Amniotic stem cell (primary cell): ENCODE measurements at regions not wholly inside any gene's neighbourhood (a gene's known extent, or its start where the extent isn't known, plus 50 kb on each side); places are given as distances from the start of the nearest gene placed in this dataset.

ENCODE experiments used
- DNase-seq: peaks from one replicate; lab custom pipeline; 2025; lab: John Stamatoyannopoulos, UW

DNA sequence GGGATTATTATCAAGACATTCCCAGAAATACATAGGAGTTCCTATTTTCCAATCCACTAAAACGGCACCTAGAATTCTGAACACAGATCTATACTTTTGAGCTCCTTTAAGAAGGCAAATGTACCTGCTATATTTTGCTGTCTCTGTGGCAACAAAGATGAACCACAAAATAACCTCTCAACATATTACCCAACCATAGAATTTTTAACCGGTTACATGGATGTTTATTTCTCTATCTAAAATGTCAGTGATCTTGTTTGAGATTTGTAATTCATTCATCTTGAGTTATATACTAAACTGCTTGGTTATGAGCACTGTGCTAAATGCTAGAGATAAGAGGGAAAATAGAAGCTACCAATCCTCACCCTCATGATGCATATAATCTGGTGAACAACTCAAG lies 117.5 kb upstream of the HMGCLL1 start:
- DNase-seq: no peak

DNA sequence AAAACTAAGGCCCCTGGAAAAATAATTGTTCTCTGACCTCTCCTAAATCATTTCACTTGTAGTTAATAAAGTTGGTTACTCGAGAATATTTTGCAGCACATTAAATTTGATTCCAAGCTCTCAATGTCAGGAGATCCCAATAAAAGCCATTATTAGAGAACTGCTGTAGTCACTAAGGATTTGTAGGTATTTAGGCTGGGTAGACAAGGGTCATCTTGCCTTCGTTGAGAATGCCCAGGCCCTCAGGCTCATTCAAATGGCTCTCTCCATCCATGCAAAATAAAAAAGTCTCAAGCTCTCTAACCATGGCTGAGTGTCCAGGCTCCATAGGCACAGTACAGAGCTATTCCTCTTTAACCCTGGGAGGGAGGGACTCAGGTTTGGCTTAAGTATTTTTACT lies 117.0 kb upstream of the HMGCLL1 start:
- no peak for DNase-seq

DNA sequence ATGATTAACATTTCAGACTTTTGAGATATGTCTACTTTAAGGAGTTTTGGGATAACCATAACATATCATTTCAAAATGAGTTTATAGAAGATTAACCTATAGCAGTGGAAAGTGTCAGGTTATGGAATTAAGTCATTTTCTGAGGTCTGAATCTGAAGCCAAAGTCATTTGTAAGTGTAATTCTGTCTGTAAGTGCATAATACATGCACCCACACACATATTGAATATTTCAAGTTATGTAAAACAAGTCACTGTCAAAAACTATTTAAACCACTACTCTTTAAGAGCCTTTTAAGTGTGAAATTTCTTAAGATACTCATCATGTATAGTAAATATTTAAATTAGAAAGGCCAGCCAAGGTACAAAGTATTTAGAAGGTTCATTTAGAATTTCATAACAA lies 115.8 kb upstream of the HMGCLL1 start:
- DNase-seq: no peak

DNA sequence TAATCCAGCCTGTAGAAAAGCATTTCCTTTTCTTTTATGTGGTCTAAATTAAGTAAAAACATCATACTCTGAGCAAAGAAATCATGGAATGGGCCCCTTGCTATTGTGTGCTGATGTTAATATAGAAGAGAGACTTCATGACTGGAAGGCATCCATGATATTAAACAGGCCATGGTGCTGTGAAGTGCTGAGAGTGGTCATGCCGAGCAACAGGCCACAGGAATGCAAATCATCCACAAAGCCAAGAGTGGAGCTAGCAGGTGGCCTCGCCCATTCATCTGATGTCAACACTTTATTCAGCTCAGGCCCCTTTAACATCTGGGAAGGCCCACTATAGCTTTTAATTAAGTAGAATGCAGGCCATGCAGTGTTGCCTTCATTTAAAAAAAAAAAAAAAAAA lies 115.2 kb upstream of the HMGCLL1 start:
- DNase-seq: no peak

DNA sequence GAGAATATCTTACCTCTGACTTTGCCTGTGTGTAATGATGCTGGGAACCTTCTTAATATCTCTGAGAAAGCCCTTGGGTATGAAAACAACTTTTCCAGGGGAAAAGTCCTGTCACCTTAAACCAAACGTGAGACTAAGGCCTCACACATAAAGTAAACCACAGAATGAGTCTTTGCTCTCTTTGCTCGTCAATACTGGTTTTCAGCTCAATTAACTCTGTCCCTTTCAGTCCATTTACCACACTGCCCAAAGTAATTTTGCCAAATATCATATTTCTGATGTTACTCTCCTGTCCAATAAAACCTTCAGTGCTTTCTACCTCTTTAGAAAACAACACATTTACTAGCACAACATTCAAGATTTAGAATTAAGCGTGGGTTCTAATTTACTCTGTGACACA lies 100.5 kb upstream of the HMGCLL1 start:
- DNase-seq: no peak

DNA sequence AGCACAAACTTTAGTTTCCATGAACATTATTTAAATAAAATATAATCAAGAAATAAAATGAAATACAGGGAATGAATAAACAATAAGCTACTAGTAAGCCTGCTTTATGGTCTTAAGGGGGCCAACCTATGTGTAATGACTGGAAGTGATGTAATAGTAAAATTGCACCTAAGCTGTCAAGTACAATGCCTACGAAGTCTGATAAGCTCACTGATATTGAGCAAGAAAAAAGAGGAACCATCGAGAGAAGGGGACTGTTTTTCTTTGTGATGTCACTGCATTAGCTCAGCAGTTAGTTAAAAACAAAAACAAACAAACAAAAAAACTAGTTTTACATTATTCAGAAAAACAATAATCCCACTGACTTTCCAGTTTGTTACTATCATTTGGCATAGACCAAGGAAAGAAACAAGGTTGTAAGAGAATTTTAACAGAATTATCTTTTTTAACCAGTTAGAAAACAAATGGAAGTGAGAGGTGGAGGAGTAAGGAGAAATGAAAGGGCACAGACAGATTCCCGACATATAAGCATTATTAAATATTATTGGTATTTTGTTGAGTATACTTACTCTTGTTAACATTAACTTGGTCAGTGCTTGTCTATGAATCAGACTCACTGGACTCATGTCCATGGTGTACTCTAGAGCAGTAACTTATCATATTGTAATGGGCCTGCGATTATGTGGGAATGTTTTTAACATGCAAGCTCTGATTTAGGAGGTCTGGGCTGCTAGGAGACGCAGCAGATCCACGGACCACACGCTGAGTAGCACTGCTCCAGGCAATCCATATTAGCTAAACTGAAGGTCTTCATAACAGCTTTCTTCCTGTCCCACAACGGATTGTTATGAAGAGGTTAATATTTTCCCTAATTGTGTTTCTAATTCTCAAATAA lies 99.6 kb upstream of the HMGCLL1 start:
- DNase-seq: no peak

DNA sequence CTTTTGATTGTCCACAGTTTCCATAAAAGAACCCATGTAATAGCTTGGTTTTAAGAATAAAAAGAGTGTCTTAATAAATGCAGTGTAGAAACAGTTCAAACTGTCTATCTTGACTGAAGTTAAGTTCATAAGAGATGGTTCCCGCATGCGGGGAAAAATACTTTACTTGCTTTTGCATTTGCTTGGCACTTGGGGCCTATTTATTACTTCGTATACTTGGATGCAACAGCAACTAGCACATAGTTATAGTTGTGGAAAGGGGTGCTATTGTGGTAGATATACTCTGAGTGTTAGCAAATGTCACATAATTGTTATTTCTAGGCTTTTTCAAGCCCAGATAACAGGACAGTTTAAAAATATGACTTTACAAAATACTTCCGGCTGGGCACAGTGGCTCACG lies 97.7 kb upstream of the HMGCLL1 start:
- DNase-seq: no peak

DNA sequence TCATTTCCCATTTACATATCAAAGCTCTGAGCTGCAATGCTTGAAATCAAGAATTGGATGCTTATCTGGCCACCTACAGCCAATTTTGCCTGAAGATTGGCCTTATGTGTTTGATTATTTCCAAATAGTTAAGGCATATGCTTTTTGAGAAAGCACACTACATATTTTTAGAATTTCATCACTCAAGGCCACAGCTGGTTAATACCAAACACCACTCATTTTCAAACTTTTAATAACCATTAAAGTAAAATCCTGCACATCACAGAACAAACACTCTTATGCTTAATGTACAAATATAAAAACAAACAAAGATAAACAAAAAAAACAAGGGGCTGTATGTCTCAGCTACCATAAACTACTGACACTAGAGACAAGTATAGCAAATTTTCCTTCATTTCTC lies 96.9 kb upstream of the HMGCLL1 start:
- no peak for DNase-seq

DNA sequence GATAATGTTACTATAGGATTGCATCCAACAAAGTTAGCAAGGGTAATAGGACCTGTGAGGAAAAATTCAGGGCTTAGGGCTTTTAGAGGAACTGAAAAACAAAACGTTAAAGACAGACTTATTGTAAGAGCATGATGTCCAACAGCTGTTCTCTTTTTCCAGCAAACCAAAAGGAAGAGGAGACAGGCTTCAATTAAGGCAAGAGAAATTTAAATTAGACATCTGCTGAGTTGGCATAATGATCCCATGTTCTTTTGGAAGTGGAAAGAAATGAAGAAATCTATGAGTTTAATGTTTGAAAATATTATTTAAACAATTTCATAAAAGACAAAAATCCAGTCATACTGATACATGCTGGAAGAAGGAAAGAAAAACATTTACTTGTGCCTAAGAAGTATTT lies 95.7 kb upstream of the HMGCLL1 start:
- DNase-seq: no peak

DNA sequence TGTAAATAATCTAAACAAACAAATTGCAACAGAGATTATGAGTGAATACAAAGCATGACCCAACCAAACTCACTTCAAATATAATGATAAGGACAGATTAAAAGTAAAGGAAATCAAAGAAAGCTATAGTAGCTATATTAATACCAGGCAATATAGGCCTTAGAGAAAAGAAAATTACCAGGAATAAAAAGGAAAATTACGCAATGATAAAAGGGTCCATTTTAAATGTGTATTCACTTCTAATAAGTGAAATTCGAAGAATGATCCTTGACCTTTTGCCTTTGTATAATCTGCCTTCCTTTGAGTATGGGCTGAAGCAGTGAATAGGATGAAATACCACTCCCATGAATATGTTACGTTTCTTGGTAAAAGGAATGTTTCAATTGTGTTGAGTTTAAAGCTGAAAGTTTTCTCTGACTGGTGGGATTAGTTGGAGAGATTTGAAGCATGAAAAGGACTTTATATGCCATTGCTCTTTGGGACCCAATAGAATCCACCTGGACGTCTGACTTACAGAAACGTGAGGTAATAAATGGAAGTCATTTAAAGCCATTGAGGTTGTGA lies 91.9 kb upstream of the HMGCLL1 start:
- DNase-seq: no peak

DNA sequence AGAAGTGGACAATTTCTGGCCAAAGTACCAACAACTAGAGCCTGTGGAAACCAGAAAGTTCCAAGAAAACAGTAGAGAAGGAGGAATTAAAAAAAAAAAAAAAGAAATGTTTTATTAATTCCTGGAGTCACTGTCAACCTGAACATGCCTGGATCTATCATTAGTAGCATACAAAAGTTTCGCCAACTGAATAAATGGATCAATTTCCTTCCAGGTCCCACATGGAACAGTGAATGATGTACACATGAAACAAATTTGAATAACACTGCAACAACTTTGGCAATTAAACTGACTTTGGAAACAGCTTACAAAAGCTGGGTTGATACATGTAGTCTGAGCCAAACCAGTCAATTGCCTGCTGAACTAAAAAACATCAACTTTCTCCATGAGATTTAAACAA lies 90.0 kb upstream of the HMGCLL1 start:
- no peak for DNase-seq

DNA sequence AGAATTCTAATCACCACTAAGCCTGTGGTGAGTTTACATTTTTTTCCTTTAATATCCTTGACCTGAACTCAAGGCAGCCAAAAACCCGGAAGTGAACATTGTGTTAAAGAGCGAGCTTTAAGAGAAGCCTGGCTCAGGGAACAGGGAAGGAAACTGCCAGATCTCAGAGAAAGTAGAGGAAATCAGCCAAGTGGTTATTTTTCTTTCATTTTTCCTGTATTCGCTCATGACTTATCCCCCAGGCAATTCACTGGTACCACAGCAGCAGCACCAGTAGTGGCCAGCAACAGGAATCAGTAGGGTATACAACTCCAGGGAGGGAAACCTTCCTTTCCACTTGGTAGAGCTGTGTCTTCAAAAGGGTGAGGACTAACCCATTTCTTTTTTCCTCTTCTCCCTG lies 89.6 kb upstream of the HMGCLL1 start:
- no peak for DNase-seq

DNA sequence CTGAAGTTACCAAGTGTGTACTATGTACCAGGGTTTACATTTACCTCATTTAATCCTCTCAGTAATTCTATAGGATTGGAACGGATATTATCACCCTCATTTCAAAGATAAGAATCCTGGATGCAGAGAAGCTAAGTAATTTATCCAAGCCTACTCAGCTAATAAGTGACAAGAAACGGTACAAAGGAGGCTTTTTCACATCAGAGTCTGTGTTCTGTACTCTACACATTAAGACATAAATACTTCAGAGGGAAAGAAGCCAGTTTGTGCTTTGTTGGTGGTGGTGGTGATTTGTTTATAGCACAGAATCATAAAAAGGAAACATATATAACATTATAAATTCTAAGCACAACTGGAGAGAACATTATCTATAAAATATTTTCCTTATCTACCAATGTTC lies 88.3 kb upstream of the HMGCLL1 start:
- DNase-seq: no peak

DNA sequence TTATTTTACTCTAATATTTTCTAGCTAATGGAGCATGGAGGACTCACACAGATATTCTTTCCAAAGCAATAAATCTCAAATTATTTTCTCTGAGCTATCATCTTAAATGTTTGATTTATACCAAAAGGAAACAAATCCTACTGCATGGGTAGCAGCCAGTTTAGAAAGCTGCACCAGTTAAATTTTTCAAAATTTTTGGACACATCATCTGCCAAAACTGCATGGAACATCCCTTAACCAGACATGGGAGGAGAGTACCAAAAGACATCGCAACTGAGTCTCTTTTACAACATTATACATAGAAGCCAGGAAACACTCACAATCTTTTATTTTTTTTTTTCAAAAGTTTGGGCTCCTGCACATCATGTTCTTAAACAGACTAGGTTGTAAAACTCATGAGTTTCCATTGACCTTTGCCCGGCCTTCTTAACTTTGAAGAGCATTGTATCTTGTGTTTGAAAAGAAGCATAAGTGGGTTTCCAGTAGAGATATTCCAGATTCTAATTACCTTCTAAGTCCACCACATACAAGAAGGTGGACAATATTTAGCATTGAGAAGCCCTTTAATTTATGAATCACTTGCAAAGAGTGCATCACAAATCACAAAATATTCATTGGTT lies 87.7 kb upstream of the HMGCLL1 start:
- no peak for DNase-seq

DNA sequence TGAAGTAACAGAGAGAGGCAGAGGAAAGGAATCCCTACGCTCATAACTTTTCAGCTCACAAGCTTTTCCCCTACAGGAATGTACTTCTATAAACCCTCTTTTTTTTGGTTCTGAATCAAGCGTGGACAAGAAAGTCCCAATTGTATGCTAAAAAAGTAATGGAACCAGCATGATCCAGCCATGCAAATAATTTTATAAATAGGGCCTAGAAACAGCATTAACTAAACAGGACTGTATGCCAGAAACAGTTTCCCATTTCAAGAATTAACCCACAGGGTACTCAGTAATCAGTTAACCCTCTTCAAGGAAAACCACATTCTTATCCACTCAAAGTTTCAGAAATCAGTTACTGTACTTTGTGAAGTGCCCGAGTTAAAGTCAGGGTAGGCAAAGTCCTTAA lies 87.0 kb upstream of the HMGCLL1 start:
- no peak for DNase-seq

DNA sequence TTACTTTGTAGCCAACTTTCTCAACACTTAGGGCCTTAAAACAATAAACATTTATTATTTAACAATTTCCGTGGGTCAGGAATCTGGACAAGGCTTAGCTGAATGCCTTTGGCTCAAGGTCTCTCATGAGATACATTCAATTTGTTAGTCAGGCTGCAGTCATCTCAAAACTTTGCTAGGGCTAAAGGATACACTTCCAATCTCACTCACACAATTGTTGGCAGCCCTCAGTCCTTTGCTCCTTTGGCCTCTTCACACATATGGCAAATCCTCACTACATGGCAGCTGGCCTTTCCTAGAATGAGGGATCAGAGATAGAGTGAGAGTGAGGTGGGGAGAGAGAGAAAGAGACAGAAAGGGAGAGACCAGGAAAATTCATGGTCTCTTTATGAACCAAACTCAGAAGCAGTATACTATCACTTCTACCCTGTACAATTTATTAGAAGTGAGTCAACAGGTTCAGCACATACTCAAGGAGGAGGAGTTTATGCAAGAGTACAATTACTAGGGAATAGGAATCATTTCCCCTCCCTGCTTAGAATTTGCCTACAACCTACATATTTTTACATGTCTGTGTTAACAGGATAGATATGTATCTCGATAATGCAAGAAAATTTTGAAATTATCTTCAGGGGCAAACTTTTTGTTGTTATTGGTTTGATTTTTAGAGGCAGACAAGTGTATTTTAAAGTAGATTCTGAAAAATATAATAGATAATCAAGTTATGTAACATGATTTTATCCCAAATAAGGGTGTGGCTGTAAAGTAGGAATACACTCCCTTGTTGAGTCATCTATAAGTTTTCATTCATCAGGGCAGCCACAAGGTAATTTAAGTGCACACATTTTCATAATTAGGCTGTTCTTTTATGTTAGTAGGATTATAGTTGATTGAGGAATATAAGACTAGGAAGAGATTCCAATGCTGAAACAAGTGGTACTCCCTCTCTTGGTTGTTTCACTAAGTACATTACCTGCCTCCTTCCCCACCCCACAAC lies 85.9 kb upstream of the HMGCLL1 start:
- DNase-seq: no peak

DNA sequence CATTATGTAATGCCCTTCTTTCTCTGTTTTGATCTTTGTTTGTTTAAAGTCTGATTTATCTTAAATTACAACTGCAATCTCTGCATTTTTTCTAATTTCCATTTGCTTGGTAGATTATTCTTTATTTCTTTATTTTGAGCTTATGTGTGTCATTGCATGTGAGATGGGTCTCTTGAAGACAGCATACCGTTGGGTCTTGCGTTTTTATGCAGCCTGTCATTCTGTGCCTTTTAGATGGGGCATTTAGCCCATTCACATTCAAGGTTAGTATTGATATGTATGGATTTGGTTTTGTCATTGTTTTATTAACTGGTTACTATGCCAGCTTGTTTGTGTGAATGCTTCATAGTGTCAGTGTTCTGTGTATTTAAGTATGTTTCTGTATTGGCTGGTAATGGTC lies 84.9 kb upstream of the HMGCLL1 start:
- DNase-seq: no peak

DNA sequence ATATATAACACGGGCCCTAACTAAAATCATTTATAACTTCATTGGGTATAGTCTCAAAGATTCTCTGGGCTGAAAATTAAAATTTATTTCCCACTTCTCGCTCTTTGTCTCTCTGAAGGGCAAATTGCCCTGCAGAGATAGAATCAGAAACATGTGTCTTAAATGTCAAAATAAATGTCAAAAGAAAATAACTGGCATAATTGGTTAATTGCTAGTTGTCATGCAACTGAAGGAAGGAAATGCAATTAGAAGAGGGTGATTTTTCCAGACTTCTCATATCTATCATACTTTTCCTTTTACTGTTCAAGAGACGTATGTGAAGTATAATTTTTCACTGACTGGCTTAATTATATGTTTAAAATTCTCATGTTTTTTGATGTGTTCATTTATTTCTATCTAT lies 80.3 kb upstream of the HMGCLL1 start:
- no peak for DNase-seq

DNA sequence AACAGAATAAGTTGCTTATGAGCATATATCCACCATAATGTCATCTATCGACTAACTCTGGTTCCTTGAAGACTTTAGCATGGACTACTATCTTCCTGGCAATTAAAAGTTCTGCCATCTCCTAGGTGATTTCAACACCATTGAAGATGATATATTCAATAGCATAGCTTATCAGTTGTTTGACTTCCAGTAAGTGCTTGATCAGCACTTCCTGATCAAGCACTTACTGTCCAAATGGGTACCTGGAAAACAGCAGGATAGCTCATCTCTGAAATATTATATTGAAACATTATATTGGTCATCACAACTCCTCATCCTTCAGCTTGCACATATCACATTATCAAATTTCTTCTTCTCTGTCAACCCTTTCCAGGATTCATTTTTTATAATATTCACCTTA lies 75.5 kb upstream of the HMGCLL1 start:
- no peak for DNase-seq

DNA sequence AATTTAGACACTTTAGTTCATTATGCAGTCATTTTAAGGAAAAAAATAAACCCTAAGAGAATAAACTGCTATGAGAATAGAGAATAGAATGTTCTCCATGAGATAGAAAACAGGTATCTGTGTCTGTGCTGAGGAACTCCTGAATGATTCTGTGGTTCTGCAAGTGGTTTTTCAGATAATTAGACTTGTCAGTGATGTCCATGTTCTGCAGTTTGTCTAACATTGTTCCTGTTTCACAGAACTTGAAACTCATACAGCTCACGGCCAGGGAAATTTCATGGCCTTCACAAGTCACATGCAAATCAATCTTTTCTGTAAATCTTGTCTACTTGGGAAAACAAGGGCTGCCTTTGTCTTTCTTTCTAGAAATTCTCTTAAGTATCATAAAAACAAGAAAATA lies 73.4 kb upstream of the HMGCLL1 start:
- DNase-seq: no peak

DNA sequence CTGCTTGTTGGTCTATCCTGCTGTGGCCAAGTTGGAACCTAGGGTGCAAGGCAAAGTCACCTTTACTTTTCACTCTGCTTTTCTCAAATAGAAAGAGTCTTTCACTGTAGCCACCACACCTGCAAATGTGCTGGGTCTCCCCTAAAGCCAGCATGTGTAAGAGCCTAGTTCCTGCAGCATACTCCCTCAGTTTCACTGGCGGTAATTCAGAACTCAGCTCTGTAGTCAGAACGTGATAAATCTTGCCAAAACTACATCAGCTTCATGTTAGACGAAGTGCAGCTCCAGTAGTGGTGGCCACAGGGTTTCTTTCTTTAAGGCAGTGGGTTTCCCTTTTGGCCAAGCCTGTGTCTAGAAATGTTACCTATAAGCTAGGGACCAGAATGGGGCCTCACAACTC lies 72.0 kb upstream of the HMGCLL1 start:
- no peak for DNase-seq

DNA sequence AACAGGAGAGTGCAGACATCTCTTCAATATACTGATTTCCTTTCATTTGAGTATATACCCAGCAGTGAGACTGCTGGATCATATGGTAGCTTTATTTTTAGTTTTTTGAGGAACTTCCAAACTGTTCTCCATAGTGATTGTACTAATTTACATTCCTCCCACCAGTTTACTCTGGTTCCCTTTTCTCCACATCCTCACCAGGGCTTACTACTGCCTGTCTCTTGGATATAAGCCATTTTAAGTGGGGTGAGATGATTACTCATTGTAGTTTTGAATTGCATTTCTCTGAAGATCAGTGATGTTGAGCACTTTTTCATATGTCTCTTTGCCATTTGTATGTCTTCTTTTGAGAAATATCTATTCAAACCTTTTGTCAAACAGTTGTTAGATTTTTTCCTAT lies 64.9 kb upstream of the HMGCLL1 start:
- no peak for DNase-seq
